HEK293 (cell line): ENCODE measurements at regions not wholly inside any gene's neighbourhood (a gene's known extent, or its start where the extent isn't known, plus 50 kb on each side); places are given as distances from the start of the nearest gene placed in this dataset.

Experiments
- CTCF ChIP-seq: fragments of 450-650 bp; formaldehyde crosslinking; IDR thresholded peaks from 2 replicates; pipeline ENCODE4 v1.5.1; 2016; ENCODE audit warnings: missing biosample characterization, missing genetic modification characterization
- GLI4 ChIP-seq: fragments of 450-650 bp; formaldehyde crosslinking; IDR thresholded peaks from 2 replicates; pipeline ENCODE4 v1.5.1; 2016; ENCODE audit warnings: missing biosample characterization, missing genetic modification characterization
- MEIS1 ChIP-seq: sonication (generic); formaldehyde crosslinking; IDR thresholded peaks from 2 replicates; pipeline ENCODE4 v1.8.1; 2022; ENCODE audit warnings: missing genetic modification reagents, mild to moderate bottlenecking, borderline replicate concordance
- RBAK ChIP-seq: fragments of 450-650 bp; formaldehyde crosslinking; IDR thresholded peaks from 2 replicates; pipeline ENCODE4 v1.5.1; 2016; ENCODE audit warnings: missing biosample characterization, missing genetic modification characterization
- SETDB1 ChIP-seq: IDR thresholded peaks from one replicate; pipeline ENCODE4 v1.6.1; 2017; ENCODE audit warnings: mild to moderate bottlenecking, low read length, moderate library complexity, mixed read lengths; ENCODE audit not compliant: insufficient read length
- ZBTB21 ChIP-seq: fragments of 450-650 bp; formaldehyde crosslinking; IDR thresholded peaks from 2 replicates; pipeline ENCODE4 v1.5.1; 2017; ENCODE audit warnings: missing biosample characterization, missing genetic modification characterization
- ZEB2 ChIP-seq: fragments of 450-650 bp; formaldehyde crosslinking; IDR thresholded peaks from 2 replicates; pipeline ENCODE4 v1.5.1; 2016; ENCODE audit warnings: missing biosample characterization, missing genetic modification characterization
- ZNF221 ChIP-seq: fragments of 450-650 bp; formaldehyde crosslinking; IDR thresholded peaks from 2 replicates; pipeline ENCODE4 v1.5.1; 2017; ENCODE audit warnings: missing biosample characterization, missing genetic modification characterization, borderline replicate concordance
- ZNF311 ChIP-seq: fragments of 450-650 bp; formaldehyde crosslinking; IDR thresholded peaks from 2 replicates; pipeline ENCODE4 v1.5.1; 2017; ENCODE audit warnings: missing biosample characterization, missing genetic modification characterization, borderline replicate concordance
- ZNF416 ChIP-seq: fragments of 450-650 bp; formaldehyde crosslinking; IDR thresholded peaks from 2 replicates; pipeline ENCODE4 v1.5.1; 2016; ENCODE audit warnings: missing biosample characterization, missing genetic modification characterization
- ZNF670 ChIP-seq: fragments of 450-650 bp; formaldehyde crosslinking; IDR thresholded peaks from 2 replicates; pipeline ENCODE4 v1.5.1; 2016; ENCODE audit warnings: missing biosample characterization, missing genetic modification characterization, low read depth
- ZNF785 ChIP-seq: fragments of 450-650 bp; formaldehyde crosslinking; IDR thresholded peaks from 2 replicates; pipeline ENCODE4 v1.5.1; 2016; ENCODE audit warnings: missing biosample characterization, missing genetic modification characterization
- ZSCAN18 ChIP-seq: fragments of 450-650 bp; formaldehyde crosslinking; IDR thresholded peaks from 2 replicates; pipeline ENCODE4 v1.5.1; 2016; ENCODE audit warnings: missing biosample characterization, missing genetic modification characterization

- TF ChIP-seq ZEB2 (no peak), MEIS1 (CRISPR knock-in tag) (no peak), GLI4 (tag by site-specific recombination) (no peak), ZNF785 (tag by site-specific recombination) (no peak), ZBTB21 (tag by site-specific recombination) (no peak), SETDB1 (no peak), CTCF (tag by site-specific recombination) (no peak), RBAK (tag by site-specific recombination) (no peak), ZNF221 (tag by site-specific recombination) (no peak), ZNF416 (tag by site-specific recombination) (no peak), ZSCAN18 (no peak), ZNF311 (tag by site-specific recombination) (no peak), ZNF670 (no peak)
Measured at GRCh38 chr3:177604181-177604580, 406.9 kb upstream of the TBL1XR1 start.
